Right lobe of liver (tissue), 6 donors: ENCODE measurements at regions not wholly inside any gene's neighbourhood (a gene's known extent, or its start where the extent isn't known, plus 50 kb on each side); places are given as distances from the start of the nearest gene placed in this dataset.

Source experiments
- ATAC-seq, 4 donors: fragments of 200-7000 bp; cut with Tn5 transposase; one replicate each; pipeline ENCODE4 v1.9.1; 2020; ENCODE audit warnings: mild to moderate bottlenecking in 4 of 4, moderate library complexity in 4 of 4
- DNase-seq, 3 donors: peaks; one replicate each; pipeline ENCODE4 v3.0.0-alpha.2; 2020
- H3K27ac ChIP-seq, 3 donors: fragments of 200-600 bp; one replicate each; pipeline ENCODE4 v1.8.0; 2022
- H3K27me3 ChIP-seq, 2 donors: fragments of 200-600 bp; one replicate each; pipeline ENCODE4 v1.8.0; 2022
- H3K36me3 ChIP-seq, 4 donors: fragments of 200-600 bp; sonication (generic) in 1 of 4; one replicate each; pipeline versions ENCODE4 v1.5.1 to v1.8.0; 2017 to 2022; ENCODE audit warnings: control low read depth in 1 of 4
- H3K4me1 ChIP-seq, 4 donors: fragments of 200-600 bp; sonication (generic) in 1 of 4; one replicate each; pipeline versions ENCODE4 v1.5.1 to v1.8.0; 2017 to 2022; ENCODE audit warnings: control low read depth in 1 of 4
- H3K4me3 ChIP-seq, 3 donors: fragments of 200-600 bp; one replicate each; pipeline ENCODE4 v1.8.0; 2022
- H3K9me3 ChIP-seq, 4 donors: fragments of 200-600 bp; sonication (generic) in 1 of 4; one replicate each; pipeline versions ENCODE4 v1.5.1 to v1.8.0; 2017 to 2022; ENCODE audit warnings: control low read depth in 1 of 4
- POLR2A ChIP-seq: fragments of 450-650 bp; IDR thresholded peaks from one replicate; pipeline ENCODE4 v1.6.1; 2017; ENCODE audit warnings: antibody characterized with exemption, mild to moderate bottlenecking
- whole genome bisulfite sequencing: methylation state at CpG from one replicate; pipeline ENCODE4 v1.1.6; 2018; ENCODE audit warnings: low coverage, low lambda C conversion rate; ENCODE audit not compliant: insufficient coverage; ENCODE audit errors: missing lambda C conversion rate; 5-methylcytosine and 5-hydroxymethylcytosine counted together
- intact Hi-C, 2 donors: fragments of 100-400 bp; cut with DNase I; formaldehyde crosslinking; loops; one replicate each; pipeline versions ENCODE4 v1.11.2 to v1.14.1; 2022
- TF ChIP-seq, protein P1 (sequence below), 4 donors: fragments of 200-600 bp in 3 of 4; fragments of 450-650 bp in 1 of 4; IDR thresholded peaks; one replicate each; pipeline versions ENCODE4 v1.5.1 to v1.8.0; 2016 to 2022; ENCODE audit warnings: antibody characterized with exemption in 4 of 4, mild to moderate bottlenecking in 2 of 4
- donor health status: DM: no; HTN: yes; CAD: no.
- donor health status: DM: no; HTN: no; CAD: no.
- donor health status: DM: no; HTN: no; CAD: no.
- donor health status: DM: no; HTN: yes; CAD: no.
- donor health status: DM: no; HTN: yes; CAD: no.

DNA sequence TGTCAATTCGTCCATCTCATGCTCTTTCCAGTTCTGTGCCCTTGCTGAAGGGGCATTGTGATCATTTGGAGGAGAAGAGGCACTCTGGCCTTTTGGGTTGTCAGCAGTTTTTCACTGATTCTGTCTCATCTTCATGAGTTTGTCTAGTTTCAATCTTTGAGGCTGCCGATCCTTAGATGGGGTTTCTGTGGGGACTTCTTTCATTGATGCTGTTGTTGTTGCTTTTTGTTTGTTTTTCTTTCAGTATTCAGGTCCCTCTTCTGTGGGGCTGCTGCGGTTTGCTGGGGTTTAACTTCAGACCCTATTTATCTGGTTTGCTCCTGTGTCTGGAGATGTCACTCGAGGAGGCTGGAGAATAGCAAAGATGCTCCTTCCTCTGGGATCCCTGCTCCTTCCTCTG, 224.3 kb downstream of the JRKL start:
- no peak overlapping the region for H3K4me3 ChIP-seq
- H3K27ac ChIP-seq, result no peak overlapping the region
- DNase-seq, result no peak
- intact Hi-C loops, result no loop called here
- no peaks in the 10 kb centered on the region for H3K36me3 ChIP-seq
- no peaks in the 10 kb centered on the region for H3K27me3 ChIP-seq
- no peaks in the 10 kb centered on the region for H3K9me3 ChIP-seq
- ATAC-seq, result no peak
- no peak for TF ChIP-seq POLR2A
- TF ChIP-seq, protein P1, sequence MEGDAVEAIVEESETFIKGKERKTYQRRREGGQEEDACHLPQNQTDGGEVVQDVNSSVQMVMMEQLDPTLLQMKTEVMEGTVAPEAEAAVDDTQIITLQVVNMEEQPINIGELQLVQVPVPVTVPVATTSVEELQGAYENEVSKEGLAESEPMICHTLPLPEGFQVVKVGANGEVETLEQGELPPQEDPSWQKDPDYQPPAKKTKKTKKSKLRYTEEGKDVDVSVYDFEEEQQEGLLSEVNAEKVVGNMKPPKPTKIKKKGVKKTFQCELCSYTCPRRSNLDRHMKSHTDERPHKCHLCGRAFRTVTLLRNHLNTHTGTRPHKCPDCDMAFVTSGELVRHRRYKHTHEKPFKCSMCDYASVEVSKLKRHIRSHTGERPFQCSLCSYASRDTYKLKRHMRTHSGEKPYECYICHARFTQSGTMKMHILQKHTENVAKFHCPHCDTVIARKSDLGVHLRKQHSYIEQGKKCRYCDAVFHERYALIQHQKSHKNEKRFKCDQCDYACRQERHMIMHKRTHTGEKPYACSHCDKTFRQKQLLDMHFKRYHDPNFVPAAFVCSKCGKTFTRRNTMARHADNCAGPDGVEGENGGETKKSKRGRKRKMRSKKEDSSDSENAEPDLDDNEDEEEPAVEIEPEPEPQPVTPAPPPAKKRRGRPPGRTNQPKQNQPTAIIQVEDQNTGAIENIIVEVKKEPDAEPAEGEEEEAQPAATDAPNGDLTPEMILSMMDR (IDR thresholded peaks at IDR 0.05), result no peak
- WGBS, result 34% methylated on average over 4 of the region's 4 CpGs
- no peaks in the 10 kb centered on the region for H3K4me1 ChIP-seq

DNA sequence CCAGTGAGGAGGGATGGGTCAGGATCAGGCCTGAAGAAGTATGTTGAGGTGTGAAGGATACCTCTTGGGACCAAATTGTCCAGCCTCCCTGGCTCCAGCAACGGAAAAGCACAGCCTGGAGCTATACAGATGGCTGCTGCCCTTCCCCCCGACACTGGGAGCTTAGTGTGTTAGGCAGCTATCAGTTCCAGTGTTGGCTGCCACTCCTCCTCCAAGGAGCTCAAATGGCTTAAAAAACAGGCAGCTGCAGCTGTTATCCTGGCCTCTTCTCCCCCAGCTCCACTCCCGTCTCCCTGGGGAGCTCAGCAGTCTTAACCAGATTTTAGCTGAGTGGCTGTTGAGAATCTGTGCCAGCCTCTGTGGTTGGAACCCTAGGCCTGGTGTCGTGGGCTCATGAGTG, 225.0 kb downstream of the JRKL start:
- no peak overlapping the region for H3K4me3 ChIP-seq
- TF ChIP-seq, protein P1 (IDR thresholded peaks at IDR 0.05), result no peak
- TF ChIP-seq POLR2A, result no peak
- no peak overlapping the region for H3K27ac ChIP-seq
- intact Hi-C loops, result no loop called here
- no peaks in the 10 kb centered on the region for H3K36me3 ChIP-seq
- no peaks in the 10 kb centered on the region for H3K4me1 ChIP-seq
- H3K9me3 ChIP-seq, result no peaks in the 10 kb centered on the region
- H3K27me3 ChIP-seq, result no peaks in the 10 kb centered on the region
- ATAC-seq (no peak), DNase-seq (no peak)
- whole genome bisulfite sequencing, result 32% methylated on average over 3 of the region's 4 CpGs

DNA sequence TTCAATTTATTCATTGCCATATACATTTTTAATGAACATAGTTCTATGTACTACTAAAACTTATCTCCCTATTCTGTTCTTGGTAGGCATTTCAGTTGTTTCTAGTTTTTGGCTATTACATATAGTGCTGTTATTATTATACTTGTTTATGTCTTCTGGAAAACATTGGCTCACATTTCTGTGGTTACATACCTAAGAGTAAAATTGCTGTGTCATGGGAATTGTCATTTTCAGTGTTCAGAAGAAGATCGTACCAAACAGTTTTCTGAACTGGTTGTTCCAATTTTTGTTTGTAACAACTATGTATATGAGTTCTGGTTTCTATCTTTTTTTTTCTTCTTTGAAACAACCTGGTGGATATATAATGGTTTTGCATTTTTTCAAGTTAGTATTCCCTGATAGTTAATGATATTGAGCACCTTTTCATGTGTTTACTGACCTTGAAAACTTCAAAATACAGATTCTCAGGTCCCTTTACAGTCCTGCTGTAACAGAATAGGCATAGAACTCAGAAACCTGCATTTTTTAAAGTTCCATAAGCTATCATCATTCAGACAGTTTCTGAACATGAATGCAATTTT, 230.7 kb downstream of the JRKL start:
- Histone ChIP-seq H3K9me3 (no peaks in the 10 kb centered on the region), H3K4me3 (no peak overlapping the region), H3K27ac (no peak overlapping the region), H3K27me3 (no peaks in the 10 kb centered on the region), H3K36me3 (no peaks in the 10 kb centered on the region), H3K4me1 (no peaks in the 10 kb centered on the region)
- ATAC-seq, result no peak
- WGBS, result 50% methylated on average over 1 of the region's 1 CpG
- DNase-seq, result no peak
- intact Hi-C loops, result no loop called here
- TF ChIP-seq POLR2A, result no peak
- TF ChIP-seq, protein P1 (IDR thresholded peaks at IDR 0.05), result no peak

DNA sequence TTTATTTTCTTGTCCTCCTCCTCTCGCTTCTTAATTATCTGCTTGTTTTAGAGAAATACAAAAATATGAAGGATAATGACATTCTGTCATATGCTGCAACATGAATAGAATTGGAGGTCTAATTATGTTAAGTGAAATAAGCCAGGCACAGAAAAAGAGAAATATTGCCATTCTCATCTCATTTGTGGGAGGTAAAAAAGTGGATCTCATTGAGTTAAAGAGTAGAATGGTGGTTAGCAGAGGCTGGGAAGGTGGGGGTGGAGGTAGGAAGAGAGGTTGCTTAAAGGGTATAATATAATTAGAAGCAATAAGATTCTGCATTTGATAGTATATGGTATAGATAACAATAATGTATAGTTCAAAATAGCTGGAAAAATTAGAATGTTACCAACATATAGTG, 231.3 kb downstream of the JRKL start:
- no peaks in the 10 kb centered on the region for H3K4me1 ChIP-seq
- no peaks in the 10 kb centered on the region for H3K27me3 ChIP-seq
- no peak for ATAC-seq
- H3K36me3 ChIP-seq, result no peaks in the 10 kb centered on the region
- WGBS, result 41% methylated on average over 1 of the region's 1 CpG
- no peaks in the 10 kb centered on the region for H3K9me3 ChIP-seq
- intact Hi-C loops, result no loop called here
- no peak for DNase-seq
- no peak for TF ChIP-seq POLR2A
- TF ChIP-seq, protein P1 (IDR thresholded peaks at IDR 0.05), result no peak
- no peak overlapping the region for H3K27ac ChIP-seq
- no peak overlapping the region for H3K4me3 ChIP-seq
